ENCODE measurements at regions not wholly inside any gene's neighbourhood (a gene's known extent, or its start where the extent isn't known, plus 50 kb on each side); places are given as distances from the start of the nearest gene placed in this dataset.

- Histone ChIP-seq H3K27ac (ENCODE audit: low read length) (no peak overlapping the region), H3K4me1 (ENCODE audit: control insufficient read depth, insufficient read depth, low read length) (no peaks in the 10 kb centered on the region), H3K27me3 (ENCODE audit: control insufficient read depth, insufficient read depth, low read length) (no peaks in the 10 kb centered on the region), H3K36me3 (ENCODE audit: control insufficient read depth, insufficient read depth, low read length) (no peaks in the 10 kb centered on the region), H3K9me3 (replicated peaks; ENCODE audit: control insufficient read depth, low read depth, low read length) (no peaks in the 10 kb centered on the region), H3K4me3 (ENCODE audit: low read length) (no peak overlapping the region)
- no peak for DNase-seq
- no CpG with 5 or more reads among the region's 1 CpG for WGBS (ENCODE audit: insufficient coverage)
Measured at GRCh38 chr2:221350616-221351015, 221.5 kb downstream of the EPHA4 start.

- WGBS (ENCODE audit: insufficient coverage): no CpG with 5 or more reads among the region's 4 CpGs
- Histone ChIP-seq H3K27ac (ENCODE audit: low read length) (no peak overlapping the region), H3K9me3 (replicated peaks; ENCODE audit: control insufficient read depth, low read depth, low read length) (no peaks in the 10 kb centered on the region), H3K36me3 (ENCODE audit: control insufficient read depth, insufficient read depth, low read length) (no peaks in the 10 kb centered on the region), H3K4me1 (ENCODE audit: control insufficient read depth, insufficient read depth, low read length) (no peaks in the 10 kb centered on the region), H3K27me3 (ENCODE audit: control insufficient read depth, insufficient read depth, low read length) (no peaks in the 10 kb centered on the region), H3K4me3 (ENCODE audit: low read length) (no peak overlapping the region)
- DNase-seq: no peak
Measured at GRCh38 chr2:221353201-221353600, 218.9 kb downstream of the EPHA4 start.

GRCh38 chr2:221360312-221360711 lies 211.8 kb downstream of the EPHA4 start:
- no CpG with 5 or more reads among the region's 3 CpGs for WGBS (ENCODE audit: insufficient coverage)
- DNase-seq: no peak
- Histone ChIP-seq H3K4me3 (ENCODE audit: low read length) (no peak overlapping the region), H3K27ac (ENCODE audit: low read length) (no peak overlapping the region), H3K27me3 (ENCODE audit: control insufficient read depth, insufficient read depth, low read length) (no peaks in the 10 kb centered on the region), H3K36me3 (ENCODE audit: control insufficient read depth, insufficient read depth, low read length) (no peaks in the 10 kb centered on the region), H3K4me1 (ENCODE audit: control insufficient read depth, insufficient read depth, low read length) (no peaks in the 10 kb centered on the region), H3K9me3 (replicated peaks; ENCODE audit: control insufficient read depth, low read depth, low read length) (no peaks in the 10 kb centered on the region)

- no peaks in the 10 kb centered on the region for H3K36me3 ChIP-seq (ENCODE audit: control insufficient read depth, insufficient read depth, low read length)
- no peaks in the 10 kb centered on the region for H3K4me1 ChIP-seq (ENCODE audit: control insufficient read depth, insufficient read depth, low read length)
- no CpG with 5 or more reads among the region's 6 CpGs for WGBS (ENCODE audit: insufficient coverage)
- H3K27me3 ChIP-seq (ENCODE audit: control insufficient read depth, insufficient read depth, low read length): no peaks in the 10 kb centered on the region
- no peak overlapping the region for H3K27ac ChIP-seq (ENCODE audit: low read length)
- DNase-seq: no peak
- no peak overlapping the region for H3K4me3 ChIP-seq (ENCODE audit: low read length)
- H3K9me3 ChIP-seq (replicated peaks; ENCODE audit: control insufficient read depth, low read depth, low read length): no peaks in the 10 kb centered on the region
Measured at GRCh38 chr2:221360742-221361141, 211.4 kb downstream of the EPHA4 start.

- H3K4me3 ChIP-seq (ENCODE audit: low read length): no peak overlapping the region
- H3K4me1 ChIP-seq (ENCODE audit: control insufficient read depth, insufficient read depth, low read length): no peaks in the 10 kb centered on the region
- H3K27me3 ChIP-seq (ENCODE audit: control insufficient read depth, insufficient read depth, low read length): no peaks in the 10 kb centered on the region
- no peak overlapping the region for H3K27ac ChIP-seq (ENCODE audit: low read length)
- no peaks in the 10 kb centered on the region for H3K9me3 ChIP-seq (replicated peaks; ENCODE audit: control insufficient read depth, low read depth, low read length)
- no peaks in the 10 kb centered on the region for H3K36me3 ChIP-seq (ENCODE audit: control insufficient read depth, insufficient read depth, low read length)
- WGBS (ENCODE audit: insufficient coverage): 94% methylated on average over 3 of the region's 4 CpGs
- no peak for DNase-seq
Measured at GRCh38 chr2:221361633-221362032, 210.5 kb downstream of the EPHA4 start.

- no peak overlapping the region for H3K4me3 ChIP-seq (ENCODE audit: low read length)
- no peaks in the 10 kb centered on the region for H3K4me1 ChIP-seq (ENCODE audit: control insufficient read depth, insufficient read depth, low read length)
- H3K9me3 ChIP-seq (replicated peaks; ENCODE audit: control insufficient read depth, low read depth, low read length): no peaks in the 10 kb centered on the region
- H3K36me3 ChIP-seq (ENCODE audit: control insufficient read depth, insufficient read depth, low read length): no peaks in the 10 kb centered on the region
- no peak for DNase-seq
- WGBS (ENCODE audit: insufficient coverage): no CpG with 5 or more reads among the region's 3 CpGs
- H3K27me3 ChIP-seq (ENCODE audit: control insufficient read depth, insufficient read depth, low read length): no peaks in the 10 kb centered on the region
- H3K27ac ChIP-seq (ENCODE audit: low read length): no peak overlapping the region
Measured at GRCh38 chr2:221364672-221365071, 207.4 kb downstream of the EPHA4 start.

Data from muscle of leg (tissue), 3 donors.